Stimulated activated CD4-positive, alpha-beta T cell treated with anti-CD3 and anti-CD28 coated beads, Interleukin-4, amount 100 ng/mL, for 48 hours (primary cell): ENCODE measurements at regions not wholly inside any gene's neighbourhood (a gene's known extent, or its start where the extent isn't known, plus 50 kb on each side); places are given as distances from the start of the nearest gene placed in this dataset.

Source experiments
- DNase-seq, 2 donors: peaks; one replicate each; pipeline ENCODE4 v3.0.0-alpha.2; 2020; ENCODE audit warnings: low read depth in 2 of 2

DNA sequence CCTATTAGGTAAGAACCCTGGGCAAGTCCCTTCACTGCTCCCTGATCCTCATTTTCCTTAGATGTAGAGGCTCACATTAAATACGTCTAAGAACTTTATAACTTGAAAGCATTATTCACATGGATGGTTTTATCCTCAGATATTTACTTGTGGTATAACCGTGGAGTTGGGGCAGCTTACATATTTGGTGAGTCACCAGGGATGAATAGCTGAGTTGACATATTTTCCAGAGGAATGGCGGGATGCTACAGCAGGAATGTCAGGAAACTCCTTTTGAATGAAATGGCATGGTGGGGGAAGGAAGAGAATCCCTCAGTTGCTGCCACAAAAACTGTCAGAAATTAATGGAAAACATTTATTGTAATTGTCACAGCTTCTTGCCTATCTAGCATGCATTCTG, 165.3 kb upstream of the RPS6KA3 start:
- DNase-seq: no peak

DNA sequence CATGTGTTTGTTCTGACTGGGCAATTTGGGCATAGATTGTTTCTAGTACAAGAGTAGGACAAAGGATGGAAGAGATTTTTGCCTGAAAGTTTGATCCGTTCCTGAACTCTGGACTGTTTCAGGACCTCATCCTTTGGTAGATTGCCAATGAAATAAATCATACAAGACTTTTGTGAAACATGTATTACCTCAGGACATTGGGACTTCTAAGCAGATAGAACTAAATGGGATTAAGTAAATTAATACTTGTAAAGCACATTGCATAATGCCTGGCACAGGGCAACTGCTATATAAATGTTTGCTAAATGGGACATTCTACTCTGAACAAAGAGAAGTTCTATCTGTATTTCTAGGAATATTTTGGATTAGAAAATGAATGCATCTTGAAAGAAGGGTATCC, 164.8 kb upstream of the RPS6KA3 start:
- no peak for DNase-seq

DNA sequence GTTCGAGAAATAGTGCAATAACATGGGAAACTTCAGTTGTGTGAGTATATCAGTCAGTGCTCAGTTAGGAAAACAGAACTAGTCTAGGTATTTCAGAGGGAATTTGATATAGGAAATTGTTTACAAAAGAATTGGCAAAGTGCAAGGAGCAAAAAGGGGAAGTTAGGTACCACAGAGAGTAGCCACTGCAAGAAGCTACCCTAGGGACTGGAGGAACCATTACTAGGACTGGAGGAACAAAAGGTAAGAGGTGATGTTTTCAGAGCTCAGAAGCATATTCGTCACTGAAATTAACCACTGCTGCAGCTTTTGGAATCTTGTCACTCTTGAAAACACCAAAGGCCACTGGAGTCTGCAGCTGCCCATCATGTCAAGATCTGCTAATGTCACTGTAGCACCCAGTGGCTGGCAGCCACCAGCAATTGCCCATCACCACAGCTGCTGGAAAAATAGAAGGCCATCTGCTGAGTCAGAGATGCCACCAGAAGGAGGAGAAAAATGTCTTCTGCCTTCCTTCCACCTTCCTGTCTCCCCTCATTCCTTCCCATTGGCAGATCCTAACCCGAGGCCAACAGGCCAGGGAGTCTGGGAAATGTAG, 160.6 kb upstream of the RPS6KA3 start:
- no peak for DNase-seq

DNA sequence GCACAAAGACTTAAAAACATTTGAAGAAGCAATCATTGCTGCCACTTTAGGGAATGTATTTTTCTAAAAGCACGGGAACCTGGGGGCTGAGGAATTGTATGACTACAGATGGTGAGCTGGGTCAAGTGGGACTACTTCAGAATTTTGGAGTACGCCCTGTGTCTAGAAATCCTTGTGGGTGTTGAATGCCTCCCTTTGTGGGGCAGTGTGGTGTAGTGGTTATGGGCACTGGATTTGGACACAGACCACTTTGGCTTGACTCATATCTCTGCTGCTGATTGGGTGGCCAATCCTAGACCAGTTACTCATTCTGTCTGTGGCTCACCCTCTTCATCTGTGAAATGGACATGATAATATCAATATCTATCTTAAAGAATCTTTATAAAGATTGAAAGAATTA, 155.0 kb upstream of the RPS6KA3 start:
- no peak for DNase-seq

DNA sequence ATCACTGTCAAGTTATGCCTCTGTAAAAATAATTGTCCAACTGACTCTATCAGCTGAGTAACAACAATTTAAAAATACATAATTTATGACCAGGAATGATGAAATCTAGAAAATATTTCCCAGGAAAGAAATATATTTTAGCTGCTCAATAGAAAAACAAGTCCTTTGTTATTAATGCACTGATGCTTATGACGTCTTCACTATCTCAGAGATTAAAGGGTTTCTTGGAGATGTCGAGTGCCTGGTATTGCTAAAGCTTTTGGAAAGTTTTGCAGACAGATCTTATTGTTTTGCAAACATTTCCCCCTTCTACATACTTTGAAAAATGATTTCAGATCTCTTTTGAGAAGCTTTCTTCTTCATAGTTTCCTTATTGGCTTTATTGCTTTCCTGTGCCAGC, 154.6 kb upstream of the RPS6KA3 start:
- no peak for DNase-seq

DNA sequence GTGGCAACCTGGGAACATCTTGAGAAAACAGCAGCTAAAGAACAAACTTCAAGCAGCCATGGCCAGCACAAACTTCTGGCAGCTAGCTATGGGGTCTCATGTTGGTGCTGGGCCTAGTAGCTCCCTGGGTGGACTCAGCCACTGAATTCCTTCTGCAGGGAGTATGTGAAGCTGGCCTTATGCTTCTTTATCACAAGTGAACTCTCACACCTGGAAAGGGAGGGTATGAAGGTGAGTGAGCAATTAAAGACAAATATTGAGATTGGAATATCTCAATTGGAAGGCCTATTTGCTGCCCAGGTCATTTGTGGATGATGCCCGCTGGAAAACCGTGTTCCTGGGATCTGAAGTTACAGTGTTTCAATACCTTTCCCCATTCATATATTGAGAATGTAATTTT, 153.3 kb upstream of the RPS6KA3 start:
- DNase-seq: no peak

DNA sequence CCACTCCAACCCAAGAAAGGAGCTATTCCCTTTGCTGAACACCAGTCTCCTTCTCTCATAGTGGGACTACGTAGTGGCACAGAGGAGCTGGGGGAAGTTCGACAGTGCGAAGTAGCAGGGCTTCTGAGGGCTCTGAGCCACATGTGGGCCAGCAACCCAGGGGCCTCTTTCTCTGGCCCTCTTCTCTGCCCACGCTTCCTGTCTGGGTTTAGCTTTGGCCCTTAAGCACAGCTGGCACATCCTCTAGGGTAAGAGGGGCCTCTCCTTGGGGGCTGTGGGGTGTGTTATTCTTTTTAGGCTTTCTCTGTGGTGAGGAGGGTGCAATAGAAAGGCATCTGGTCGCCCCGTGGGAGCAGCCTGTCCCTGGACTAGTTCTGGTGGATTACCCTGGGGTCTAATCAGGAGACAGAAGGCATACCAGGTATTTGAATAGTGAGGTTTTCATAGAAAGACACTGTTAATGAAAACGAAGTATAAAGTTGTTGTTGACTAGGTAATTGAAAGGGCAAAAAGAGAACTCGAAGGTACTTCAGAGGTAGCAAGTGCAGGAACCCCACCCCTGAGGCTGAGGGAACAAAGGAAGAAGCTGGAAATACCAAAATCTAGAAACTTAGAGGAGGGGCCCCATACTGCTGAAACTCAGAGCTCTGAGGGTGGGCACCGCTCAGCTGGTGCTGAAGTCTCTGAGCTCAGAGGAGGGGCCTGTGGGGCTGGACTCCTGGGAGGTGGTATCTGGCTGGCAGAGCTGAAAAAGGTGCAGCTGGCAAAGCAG, 151.9 kb upstream of the RPS6KA3 start:
- DNase-seq: no peak

DNA sequence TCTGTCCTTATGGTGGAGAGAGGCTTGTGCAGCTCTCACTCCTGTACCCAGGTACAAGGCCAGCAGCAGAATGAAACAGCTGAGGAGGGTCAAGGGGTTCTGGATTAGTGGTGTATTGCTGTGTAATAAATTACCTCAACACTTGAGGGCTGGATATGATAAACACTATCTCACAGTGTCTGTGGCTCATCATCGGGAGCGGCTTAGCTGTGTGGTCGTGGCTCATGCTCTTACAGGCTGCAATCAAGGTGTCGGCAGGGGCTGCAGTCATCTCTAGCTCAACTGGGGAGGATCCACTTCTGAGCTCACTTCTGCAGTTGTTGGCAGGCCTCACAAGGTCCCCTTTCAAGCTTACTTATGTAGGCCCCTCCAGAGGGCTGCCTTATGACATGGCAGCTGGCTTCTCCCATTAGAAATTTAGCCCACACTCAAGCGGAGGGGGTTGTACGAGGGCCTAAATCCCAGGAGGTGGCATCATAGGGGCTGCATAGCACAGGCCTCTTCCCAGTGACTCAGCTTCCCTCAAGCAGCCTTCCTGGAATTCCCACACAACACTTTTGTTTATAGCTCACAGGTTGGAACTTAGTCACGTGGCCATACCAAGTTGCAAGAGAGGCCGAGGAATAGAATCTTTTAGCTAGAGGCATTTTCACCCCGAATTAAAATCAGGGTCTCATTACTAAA, 148.2 kb upstream of the RPS6KA3 start:
- DNase-seq: no peak

DNA sequence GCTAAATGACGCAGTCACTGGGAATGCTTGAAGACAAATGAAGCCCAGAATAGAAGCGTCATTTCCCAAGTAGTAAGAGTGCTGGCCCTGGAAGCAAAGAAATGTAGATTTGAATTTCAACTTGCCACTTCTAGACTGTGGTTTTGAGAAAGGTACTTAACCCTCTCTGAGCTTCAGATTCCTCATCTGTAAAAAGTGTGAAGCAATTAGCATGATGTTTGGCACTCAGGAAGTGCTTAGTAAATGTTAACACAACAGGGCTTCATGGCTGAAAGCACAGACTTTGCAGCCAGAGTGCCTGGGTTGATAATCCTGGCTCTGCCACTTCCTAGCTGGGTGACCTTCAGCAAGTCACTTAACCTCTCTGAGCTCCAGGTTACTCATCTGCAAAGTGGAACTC, 147.4 kb upstream of the RPS6KA3 start:
- no peak for DNase-seq

DNA sequence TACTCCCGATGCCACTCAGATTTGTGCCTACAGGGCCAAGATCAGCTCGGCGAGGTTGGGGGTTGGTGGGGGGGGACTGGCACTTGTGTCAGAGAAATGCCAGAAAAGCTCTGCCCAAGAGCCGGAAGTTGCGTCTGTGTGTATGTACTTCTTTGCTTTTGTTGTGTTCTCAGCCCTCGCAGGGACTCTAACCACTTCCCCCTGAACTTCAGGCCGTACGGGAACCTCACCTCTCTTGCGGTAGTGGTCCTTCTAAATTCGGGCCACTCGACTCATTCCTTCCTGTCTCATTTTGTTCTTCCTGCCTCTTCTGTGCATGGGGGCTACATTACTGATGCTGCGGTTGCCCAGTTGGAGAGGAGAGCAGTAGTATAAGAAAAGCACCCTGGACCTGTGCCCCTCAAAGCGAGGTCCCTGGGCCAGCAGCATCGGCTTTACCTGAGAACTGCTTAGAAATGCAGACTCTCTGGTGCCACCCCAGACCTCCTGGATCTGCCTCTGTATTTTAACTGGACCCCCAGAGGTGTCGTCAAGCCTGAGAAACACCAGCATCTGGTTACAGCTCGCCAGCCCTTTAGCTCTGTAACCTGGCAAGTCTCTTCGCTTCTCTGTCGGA, 146.3 kb upstream of the RPS6KA3 start:
- DNase-seq: no peak

DNA sequence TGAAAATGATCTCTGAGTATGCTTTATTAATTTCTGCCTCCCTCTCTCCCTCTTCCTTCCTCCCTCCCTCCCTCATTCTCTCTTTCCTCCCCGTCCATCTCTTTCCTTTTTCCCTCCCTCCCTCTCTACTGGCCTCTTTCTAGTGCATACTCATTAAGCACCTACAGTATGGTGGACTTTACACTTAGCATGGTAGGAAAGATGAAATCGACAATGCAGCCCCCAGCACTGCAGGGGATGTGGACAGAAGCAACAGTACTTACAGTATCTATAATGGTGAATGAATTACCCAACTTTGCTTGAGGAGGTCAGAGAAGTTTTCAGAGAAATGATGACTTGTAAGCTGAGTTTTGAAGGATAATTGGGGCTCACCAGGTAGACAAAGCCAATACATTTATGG, 143.8 kb upstream of the RPS6KA3 start:
- no peak for DNase-seq

DNA sequence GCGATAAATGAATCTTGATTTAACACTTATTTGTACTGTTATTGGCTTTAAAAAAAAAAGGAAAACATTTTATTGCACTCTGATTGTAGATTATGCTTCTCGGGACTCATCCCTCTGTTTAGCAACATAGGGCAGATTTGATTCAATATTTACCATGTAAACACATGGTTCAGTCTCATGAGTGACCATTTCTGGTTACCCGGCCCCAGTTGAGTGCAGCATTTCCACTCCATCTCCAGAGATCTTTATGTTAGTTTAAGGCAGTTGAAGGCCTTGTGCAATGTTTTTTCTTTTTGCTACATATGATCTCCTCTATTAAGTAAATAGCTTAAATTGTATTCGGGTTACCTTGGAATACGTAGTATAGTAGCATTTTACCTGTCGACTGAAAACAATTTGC, 143.3 kb upstream of the RPS6KA3 start:
- no peak for DNase-seq

DNA sequence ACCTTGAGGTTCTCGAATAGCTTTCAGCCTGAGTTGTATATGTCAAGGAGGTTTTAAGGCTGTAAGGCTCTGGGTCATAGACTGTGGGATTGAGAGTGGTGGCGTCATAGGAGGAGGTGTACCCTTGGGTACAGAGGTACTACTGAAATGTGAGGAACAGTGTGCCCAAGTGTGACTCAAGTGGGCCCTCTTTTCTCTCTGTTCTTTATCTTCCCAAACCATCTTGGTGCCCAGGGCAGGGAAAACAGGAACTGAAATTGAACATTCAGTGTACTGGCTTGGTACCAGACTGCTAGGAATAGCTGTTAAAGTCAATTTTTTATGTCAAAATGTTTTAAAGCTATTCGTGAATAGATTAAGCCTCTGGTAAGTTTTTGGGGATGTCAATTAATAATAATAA, 136.2 kb upstream of the RPS6KA3 start:
- DNase-seq: no peak

DNA sequence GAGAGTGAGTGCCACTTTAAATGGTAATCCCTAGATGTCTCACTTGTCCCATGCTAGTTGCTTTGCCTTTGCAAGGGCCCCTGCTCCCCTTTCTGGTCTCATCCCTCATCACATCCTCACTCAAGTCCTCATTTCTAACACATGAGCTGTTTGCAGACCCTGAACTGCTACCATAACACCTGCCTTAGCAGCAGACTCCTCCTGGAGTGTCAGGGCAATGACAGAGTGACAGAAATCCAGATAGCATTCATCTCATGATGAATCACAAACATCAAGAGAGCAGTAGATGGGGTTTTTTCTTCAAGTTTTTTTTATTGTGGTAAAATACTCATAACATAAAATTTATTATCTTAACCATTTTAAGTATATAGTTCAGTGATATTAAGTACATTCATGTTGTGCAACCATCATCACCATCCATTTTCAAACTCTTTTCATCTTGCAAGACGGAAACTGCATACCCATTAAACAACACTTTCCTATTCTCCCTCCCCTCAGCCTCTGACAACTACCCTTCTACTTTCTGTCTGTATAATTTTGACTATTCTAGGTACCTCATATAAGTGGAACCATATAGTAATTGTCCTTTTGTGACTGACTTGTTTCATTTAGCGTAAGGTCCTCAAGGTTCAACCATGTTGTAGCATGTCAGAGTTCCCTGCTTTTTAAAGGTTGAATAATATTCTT, 133.2 kb upstream of the RPS6KA3 start:
- DNase-seq: no peak

DNA sequence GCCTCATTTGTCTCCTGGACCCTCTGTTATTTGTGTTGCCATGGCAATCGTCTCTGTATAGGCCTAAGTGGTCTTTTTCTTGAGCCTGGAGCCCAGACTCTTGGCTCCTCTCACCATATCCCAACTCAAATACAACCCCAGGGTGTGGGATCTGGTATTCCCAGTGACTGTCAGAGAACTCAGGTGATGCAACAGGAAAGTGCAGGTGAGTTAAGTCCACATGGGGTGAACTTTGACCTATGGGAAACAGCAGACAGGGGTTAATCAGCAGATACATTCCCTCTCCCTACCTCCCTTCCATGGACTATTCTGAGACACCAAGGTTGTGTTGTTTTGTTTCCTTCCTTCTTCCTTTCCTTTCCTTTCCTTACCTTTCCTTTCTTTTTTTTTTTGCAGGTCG, 130.9 kb upstream of the RPS6KA3 start:
- no peak for DNase-seq

DNA sequence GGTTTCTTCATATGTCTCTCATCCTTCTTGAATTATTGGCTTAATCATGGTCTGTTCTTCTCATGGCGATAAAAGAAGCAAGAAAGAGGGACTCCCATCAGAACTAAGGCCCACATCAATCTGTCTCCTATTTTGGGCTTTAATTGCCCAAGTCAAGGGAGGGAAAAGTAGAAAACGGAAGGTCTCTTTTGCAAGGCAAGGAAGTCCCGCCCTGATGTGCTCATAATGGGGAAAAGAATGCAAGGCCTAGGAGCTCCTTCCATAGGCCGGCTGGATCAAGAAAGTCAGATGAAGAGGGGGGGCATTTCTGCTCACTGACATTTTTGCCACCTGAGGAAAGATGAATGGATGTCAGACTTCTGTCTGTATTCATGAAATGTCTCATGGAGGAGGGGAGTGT, 127.7 kb upstream of the RPS6KA3 start:
- DNase-seq: no peak

DNA sequence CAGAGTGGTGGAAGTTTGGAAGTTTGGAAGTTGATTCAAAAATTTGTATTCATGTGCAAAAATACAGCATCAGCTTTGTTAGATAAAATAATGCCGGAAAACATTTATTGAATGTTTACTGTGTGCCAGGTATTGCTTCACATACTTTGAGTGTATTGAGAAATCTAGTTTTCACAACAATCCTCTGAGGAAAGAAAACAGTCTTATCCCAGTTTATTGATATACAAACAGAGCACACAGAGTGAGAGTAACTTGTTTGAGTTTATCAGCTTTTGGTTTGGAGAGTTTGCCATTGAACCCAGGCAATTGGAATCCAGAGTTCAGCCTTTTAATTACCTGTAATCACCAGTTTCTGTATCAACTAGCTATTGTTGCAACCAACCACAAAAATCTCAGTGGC, 127.2 kb upstream of the RPS6KA3 start:
- DNase-seq: no peak

DNA sequence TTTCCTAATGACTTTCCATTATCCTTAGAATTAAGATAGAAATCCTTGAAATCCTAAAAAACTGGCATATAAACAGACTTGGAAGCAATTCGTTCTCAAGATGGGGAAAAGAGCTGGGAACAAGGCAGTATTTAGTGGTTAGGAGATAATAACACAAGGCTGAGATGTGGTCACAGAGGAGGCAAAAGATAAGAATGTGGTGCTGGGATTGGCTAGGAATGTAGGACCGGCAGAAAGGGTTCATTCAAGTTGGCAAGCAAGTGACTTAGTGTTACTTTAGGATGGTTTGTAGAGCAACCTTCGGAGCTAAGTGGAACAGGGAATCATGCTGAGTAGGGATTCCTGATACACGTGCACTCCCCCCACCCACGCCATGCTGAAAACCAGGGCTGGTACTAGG, 121.9 kb upstream of the RPS6KA3 start:
- no peak for DNase-seq

DNA sequence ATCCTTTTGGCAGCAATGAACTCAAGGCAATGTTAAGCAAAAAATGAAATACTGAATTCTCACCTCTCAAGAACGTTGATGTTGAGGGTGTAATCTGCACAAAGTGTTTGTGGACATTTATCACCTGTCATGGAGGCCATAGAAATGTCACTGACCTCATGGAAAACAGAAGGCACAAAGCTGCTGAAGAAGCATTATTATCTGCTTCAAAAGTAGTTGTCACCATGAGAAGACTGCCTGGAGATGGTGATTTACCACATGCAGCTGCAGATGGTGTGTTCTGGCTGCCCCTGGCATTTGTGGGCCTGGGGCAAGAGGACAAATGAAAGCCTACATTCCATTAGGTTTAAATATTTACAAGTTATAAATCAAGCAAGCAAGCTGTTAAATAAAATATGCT, 116.8 kb upstream of the RPS6KA3 start:
- DNase-seq: no peak

DNA sequence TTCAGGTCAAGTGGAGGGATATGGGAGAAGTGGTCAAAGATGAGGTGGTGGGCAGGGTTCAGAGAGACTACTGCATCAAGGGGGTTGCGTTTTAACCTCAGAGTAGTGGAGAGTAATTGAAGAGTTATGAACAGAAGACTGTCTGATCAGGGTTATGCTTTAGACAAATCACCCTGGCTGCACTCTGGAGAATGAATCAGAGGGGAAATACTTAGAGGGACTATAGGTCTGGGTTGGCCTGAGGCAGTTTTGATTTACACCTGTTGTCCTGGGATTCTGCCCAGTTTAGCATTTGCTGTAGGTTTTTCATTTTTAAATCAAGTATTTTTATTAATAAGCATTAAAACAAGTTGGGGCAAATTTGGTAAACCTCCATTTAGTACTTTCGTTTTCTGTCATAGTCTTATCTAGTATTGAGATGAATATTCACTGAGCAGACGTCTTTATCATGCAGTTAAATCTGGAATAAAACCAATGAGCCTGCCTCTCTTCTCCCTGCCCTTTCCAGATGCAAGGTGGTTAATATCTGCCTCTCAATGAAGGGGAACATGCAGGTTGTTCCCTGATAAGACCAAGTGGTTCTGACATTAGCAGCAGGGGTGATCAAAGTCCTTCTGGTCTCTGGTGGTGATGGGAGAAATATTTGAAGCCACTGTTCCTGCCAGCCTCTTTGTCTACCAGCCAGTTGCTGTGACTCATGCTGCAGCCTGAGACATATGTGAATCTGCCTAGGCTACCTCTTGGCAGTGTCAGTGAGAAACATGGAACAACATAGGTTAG, 116.0 kb upstream of the RPS6KA3 start:
- peak in 1 of 2 donors; percentile 10 for DNase-seq

DNA sequence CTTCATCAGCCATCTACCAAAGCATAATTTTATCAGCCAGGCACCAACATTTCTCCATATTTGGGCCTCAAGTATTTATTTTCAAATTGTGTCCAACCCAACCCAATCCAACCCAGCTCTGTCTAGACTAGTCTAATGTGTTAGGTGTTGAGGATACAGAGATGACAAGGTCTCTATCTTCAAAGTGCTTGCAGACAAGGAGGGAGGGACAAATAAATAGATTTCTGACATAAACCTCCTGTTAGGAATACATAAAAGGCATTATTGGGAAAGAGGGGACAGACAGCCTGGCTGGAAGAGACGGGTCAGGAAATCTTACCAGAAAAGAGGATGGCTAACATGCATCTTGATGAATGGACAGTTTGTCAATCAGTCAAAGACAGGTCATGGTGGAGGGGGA, 115.4 kb upstream of the RPS6KA3 start:
- DNase-seq: no peak
